ENCODE measurements at regions not wholly inside any gene's neighbourhood (a gene's known extent, or its start where the extent isn't known, plus 50 kb on each side); places are given as distances from the start of the nearest gene placed in this dataset.

GRCh38 chr1:82125119-82125518 lies 324.4 kb downstream of the ADGRL2 start:
- no peaks in the 10 kb centered on the region for H3K4me1 ChIP-seq (ENCODE audit: insufficient read depth, low read length)
- no peaks in the 10 kb centered on the region for H3K27me3 ChIP-seq (ENCODE audit: insufficient read depth, low read length)
- no peak overlapping the region for H3K4me3 ChIP-seq (ENCODE audit: low read length)
- no peaks in the 10 kb centered on the region for H3K9me3 ChIP-seq (ENCODE audit: low read depth, low read length)

GRCh38 chr1:82121421-82121820 lies 320.7 kb downstream of the ADGRL2 start:
- Histone ChIP-seq H3K9me3 (ENCODE audit: low read depth, low read length) (no peaks in the 10 kb centered on the region), H3K4me1 (ENCODE audit: insufficient read depth, low read length) (no peaks in the 10 kb centered on the region), H3K27me3 (ENCODE audit: insufficient read depth, low read length) (no peaks in the 10 kb centered on the region), H3K4me3 (ENCODE audit: low read length) (no peak overlapping the region)

- Histone ChIP-seq H3K9me3 (ENCODE audit: low read depth, low read length) (no peaks in the 10 kb centered on the region), H3K4me1 (ENCODE audit: insufficient read depth, low read length) (no peaks in the 10 kb centered on the region), H3K27me3 (ENCODE audit: insufficient read depth, low read length) (no peaks in the 10 kb centered on the region), H3K4me3 (ENCODE audit: low read length) (no peak overlapping the region)
Measured at GRCh38 chr1:82116105-82116504, 315.4 kb downstream of the ADGRL2 start.

- H3K27me3 ChIP-seq (ENCODE audit: insufficient read depth, low read length): no peaks in the 10 kb centered on the region
Measured at GRCh38 chr1:82114887-82115286, 314.2 kb downstream of the ADGRL2 start.

GRCh38 chr1:82110366-82111254 lies 309.9 kb downstream of the ADGRL2 start:
- no peaks in the 10 kb centered on the region for H3K27me3 ChIP-seq (ENCODE audit: insufficient read depth, low read length)
- no peaks in the 10 kb centered on the region for H3K9me3 ChIP-seq (ENCODE audit: low read depth, low read length)
- no peak overlapping the region for H3K4me3 ChIP-seq (ENCODE audit: low read length)
- H3K4me1 ChIP-seq (ENCODE audit: insufficient read depth, low read length): no peaks in the 10 kb centered on the region

More at GRCh38 chr1:82114887-82115286, 314.2 kb downstream of the ADGRL2 start:
- H3K4me3 ChIP-seq (ENCODE audit: low read length): no peak overlapping the region
- no peaks in the 10 kb centered on the region for H3K9me3 ChIP-seq (ENCODE audit: low read depth, low read length)
- H3K4me1 ChIP-seq (ENCODE audit: insufficient read depth, low read length): no peaks in the 10 kb centered on the region

GRCh38 chr1:82108843-82109242 lies 308.1 kb downstream of the ADGRL2 start:
- Histone ChIP-seq H3K27me3 (ENCODE audit: insufficient read depth, low read length) (no peaks in the 10 kb centered on the region), H3K4me1 (ENCODE audit: insufficient read depth, low read length) (no peaks in the 10 kb centered on the region), H3K9me3 (ENCODE audit: low read depth, low read length) (no peaks in the 10 kb centered on the region), H3K4me3 (ENCODE audit: low read length) (no peak overlapping the region)

- H3K9me3 ChIP-seq (ENCODE audit: low read depth, low read length): no peaks in the 10 kb centered on the region
- H3K4me3 ChIP-seq (ENCODE audit: low read length): no peak overlapping the region
- no peaks in the 10 kb centered on the region for H3K27me3 ChIP-seq (ENCODE audit: insufficient read depth, low read length)
- H3K4me1 ChIP-seq (ENCODE audit: insufficient read depth, low read length): no peaks in the 10 kb centered on the region
Measured at GRCh38 chr1:82106672-82107071, 305.9 kb downstream of the ADGRL2 start.

GRCh38 chr1:82099170-82099569 lies 298.4 kb downstream of the ADGRL2 start:
- Histone ChIP-seq H3K27me3 (ENCODE audit: insufficient read depth, low read length) (no peaks in the 10 kb centered on the region), H3K9me3 (ENCODE audit: low read depth, low read length) (no peaks in the 10 kb centered on the region), H3K4me1 (ENCODE audit: insufficient read depth, low read length) (no peaks in the 10 kb centered on the region), H3K4me3 (ENCODE audit: low read length) (no peak overlapping the region)

GRCh38 chr1:82094136-82094535 lies 293.4 kb downstream of the ADGRL2 start:
- no peaks in the 10 kb centered on the region for H3K27me3 ChIP-seq (ENCODE audit: insufficient read depth, low read length)
- H3K4me3 ChIP-seq (ENCODE audit: low read length): no peak overlapping the region
- H3K9me3 ChIP-seq (ENCODE audit: low read depth, low read length): no peaks in the 10 kb centered on the region
- no peaks in the 10 kb centered on the region for H3K4me1 ChIP-seq (ENCODE audit: insufficient read depth, low read length)

GRCh38 chr1:82091729-82092128 lies 291.0 kb downstream of the ADGRL2 start:
- no peaks in the 10 kb centered on the region for H3K4me1 ChIP-seq (ENCODE audit: insufficient read depth, low read length)
- H3K27me3 ChIP-seq (ENCODE audit: insufficient read depth, low read length): no peaks in the 10 kb centered on the region
- no peak overlapping the region for H3K4me3 ChIP-seq (ENCODE audit: low read length)
- no peaks in the 10 kb centered on the region for H3K9me3 ChIP-seq (ENCODE audit: low read depth, low read length)

- Histone ChIP-seq H3K9me3 (ENCODE audit: low read depth, low read length) (no peaks in the 10 kb centered on the region), H3K4me1 (ENCODE audit: insufficient read depth, low read length) (no peaks in the 10 kb centered on the region), H3K4me3 (ENCODE audit: low read length) (no peak overlapping the region), H3K27me3 (ENCODE audit: insufficient read depth, low read length) (no peaks in the 10 kb centered on the region)
Measured at GRCh38 chr1:82091265-82091664, 290.5 kb downstream of the ADGRL2 start.

- Histone ChIP-seq H3K4me3 (ENCODE audit: low read length) (no peak overlapping the region), H3K4me1 (ENCODE audit: insufficient read depth, low read length) (no peaks in the 10 kb centered on the region), H3K27me3 (ENCODE audit: insufficient read depth, low read length) (no peaks in the 10 kb centered on the region), H3K9me3 (ENCODE audit: low read depth, low read length) (no peaks in the 10 kb centered on the region)
Measured at GRCh38 chr1:82090104-82090503, 289.4 kb downstream of the ADGRL2 start.

GRCh38 chr1:82086739-82087138 lies 286.0 kb downstream of the ADGRL2 start:
- Histone ChIP-seq H3K4me1 (ENCODE audit: insufficient read depth, low read length) (no peaks in the 10 kb centered on the region), H3K9me3 (ENCODE audit: low read depth, low read length) (no peaks in the 10 kb centered on the region), H3K27me3 (ENCODE audit: insufficient read depth, low read length) (no peaks in the 10 kb centered on the region), H3K4me3 (ENCODE audit: low read length) (no peak overlapping the region)

- H3K4me3 ChIP-seq (ENCODE audit: low read length): no peak overlapping the region
- H3K4me1 ChIP-seq (ENCODE audit: insufficient read depth, low read length): no peaks in the 10 kb centered on the region
- no peaks in the 10 kb centered on the region for H3K9me3 ChIP-seq (ENCODE audit: low read depth, low read length)
- no peaks in the 10 kb centered on the region for H3K27me3 ChIP-seq (ENCODE audit: insufficient read depth, low read length)
Measured at GRCh38 chr1:82079607-82080006, 278.9 kb downstream of the ADGRL2 start.

- H3K4me3 ChIP-seq (ENCODE audit: low read length): no peak overlapping the region
- no peaks in the 10 kb centered on the region for H3K4me1 ChIP-seq (ENCODE audit: insufficient read depth, low read length)
- H3K27me3 ChIP-seq (ENCODE audit: insufficient read depth, low read length): no peaks in the 10 kb centered on the region
- no peaks in the 10 kb centered on the region for H3K9me3 ChIP-seq (ENCODE audit: low read depth, low read length)
Measured at GRCh38 chr1:82073659-82074058, 272.9 kb downstream of the ADGRL2 start.

- Histone ChIP-seq H3K9me3 (ENCODE audit: low read depth, low read length) (no peaks in the 10 kb centered on the region), H3K4me3 (ENCODE audit: low read length) (no peak overlapping the region), H3K4me1 (ENCODE audit: insufficient read depth, low read length) (no peaks in the 10 kb centered on the region), H3K27me3 (ENCODE audit: insufficient read depth, low read length) (no peaks in the 10 kb centered on the region)
Measured at GRCh38 chr1:82073071-82073470, 272.3 kb downstream of the ADGRL2 start.
